ENCODE measurements at regions not wholly inside any gene's neighbourhood (a gene's known extent, or its start where the extent isn't known, plus 50 kb on each side); places are given as distances from the start of the nearest gene placed in this dataset.
"Not testable (repeated sequence)": the region's sequence is repeated elsewhere in the genome, so short reads cannot be mapped to it uniquely, and the experiment has no call there.

- no peak for DNase-seq (ENCODE audit: low read depth)
- TF ChIP-seq CTCF (conservative IDR thresholded peaks at IDR 0.05; ENCODE audit: low read length) = no peak
- H3K4me3 ChIP-seq (ENCODE audit: low read length) = no peak overlapping the region
Observed at GRCh38 chr2:147607379-147607778, 237.4 kb upstream of the ACVR2A start.

GRCh38 chr2:147603876-147604275, 241.0 kb upstream of the ACVR2A start:
- TF ChIP-seq CTCF (conservative IDR thresholded peaks at IDR 0.05; ENCODE audit: low read length) = no peak
- H3K4me3 ChIP-seq (ENCODE audit: low read length) = no peak overlapping the region
- no peak for DNase-seq (ENCODE audit: low read depth)

- no peak for TF ChIP-seq CTCF (conservative IDR thresholded peaks at IDR 0.05; ENCODE audit: low read length)
- no peak for DNase-seq (ENCODE audit: low read depth)
- no peak overlapping the region for H3K4me3 ChIP-seq (ENCODE audit: low read length)
Observed at GRCh38 chr2:147603447-147603846, 241.4 kb upstream of the ACVR2A start.

GRCh38 chr2:147600646-147601045, 244.2 kb upstream of the ACVR2A start:
- TF ChIP-seq CTCF (conservative IDR thresholded peaks at IDR 0.05; ENCODE audit: low read length) = no peak
- no peak overlapping the region for H3K4me3 ChIP-seq (ENCODE audit: low read length)
- no peak for DNase-seq (ENCODE audit: low read depth)

- TF ChIP-seq CTCF (conservative IDR thresholded peaks at IDR 0.05; ENCODE audit: low read length) = no peak
- H3K4me3 ChIP-seq (ENCODE audit: low read length) = no peak overlapping the region
- DNase-seq (ENCODE audit: low read depth) = no peak
Observed at GRCh38 chr2:147600223-147600622, 244.6 kb upstream of the ACVR2A start.

- no peak for DNase-seq (ENCODE audit: low read depth)
- H3K4me3 ChIP-seq (ENCODE audit: low read length) = no peak overlapping the region
- no peak for TF ChIP-seq CTCF (conservative IDR thresholded peaks at IDR 0.05; ENCODE audit: low read length)
Observed at GRCh38 chr2:147595200-147595599, 249.6 kb upstream of the ACVR2A start.

- no peak overlapping the region for H3K4me3 ChIP-seq (ENCODE audit: low read length)
- DNase-seq (ENCODE audit: low read depth) = no peak
- no peak for TF ChIP-seq CTCF (conservative IDR thresholded peaks at IDR 0.05; ENCODE audit: low read length)
Observed at GRCh38 chr2:147594038-147594437, 250.8 kb upstream of the ACVR2A start.

GRCh38 chr2:147592784-147593183, 252.0 kb upstream of the ACVR2A start:
- H3K4me3 ChIP-seq (ENCODE audit: low read length) = not testable (repeated sequence)

More at GRCh38 chr2:147592784-147593183, 252.0 kb upstream of the ACVR2A start:
- DNase-seq (ENCODE audit: low read depth) = not testable (repeated sequence)
